NCI-H2171 treated with DMSO at 0.1 percent for 48 hours (cell line): ENCODE measurements at regions not wholly inside any gene's neighbourhood (a gene's known extent, or its start where the extent isn't known, plus 50 kb on each side); places are given as distances from the start of the nearest gene placed in this dataset.

Source experiments
- DNase-seq: peaks from one replicate; lab custom pipeline; 2025; lab: John Stamatoyannopoulos, UW

- no peak for DNase-seq
Measured at GRCh38 chr2:156647377-156648010, 211.3 kb downstream of the GPD2 start.

- DNase-seq: no peak
Measured at GRCh38 chr2:156648522-156648921, 212.3 kb downstream of the GPD2 start.

GRCh38 chr2:156649596-156649995 is 213.4 kb downstream of the GPD2 start:
- DNase-seq: no peak

- peak; percentile 82 for DNase-seq
Measured at GRCh38 chr2:156652691-156653090, 216.5 kb downstream of the GPD2 start.

GRCh38 chr2:156653675-156654074 is 217.5 kb downstream of the GPD2 start:
- no peak for DNase-seq

DNA sequence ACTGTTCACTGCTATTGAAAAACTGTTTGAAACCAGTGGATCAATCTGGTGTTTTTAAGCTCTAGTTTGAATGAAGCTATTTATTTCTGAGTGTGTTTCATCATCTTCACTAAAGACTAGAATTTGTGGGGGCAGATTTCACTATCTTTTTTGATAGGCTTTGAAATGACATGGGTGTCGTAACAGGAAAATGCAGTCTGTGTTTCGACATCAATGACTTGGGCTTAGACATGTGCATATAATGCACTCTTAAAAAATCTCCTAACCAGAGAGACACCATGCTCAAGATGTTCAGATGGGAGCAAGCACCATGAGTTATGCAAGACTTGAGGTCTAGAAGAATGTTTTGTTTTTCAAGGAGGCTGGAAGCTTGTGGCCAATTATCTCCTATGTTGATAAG is 221.6 kb downstream of the GPD2 start:
- no peak for DNase-seq

DNA sequence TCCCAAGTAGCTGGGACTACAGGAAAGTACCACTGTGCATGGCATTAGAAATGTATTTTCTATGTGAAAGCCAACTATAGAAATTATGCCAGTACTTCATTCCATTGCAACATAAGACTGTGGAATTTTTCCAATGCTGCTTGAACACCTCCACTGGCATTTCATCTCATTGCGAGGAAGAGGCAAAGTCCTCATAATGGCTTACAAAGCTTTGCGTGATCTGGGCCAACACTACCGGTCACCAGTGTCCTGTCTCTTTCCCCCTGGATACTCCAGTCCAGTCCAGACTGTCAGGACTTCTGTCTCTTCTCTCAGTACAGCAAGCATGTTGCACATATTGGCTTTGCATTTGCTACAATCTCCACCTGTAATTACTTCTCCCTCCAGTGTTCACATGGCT is 223.5 kb downstream of the GPD2 start:
- no peak for DNase-seq

DNA sequence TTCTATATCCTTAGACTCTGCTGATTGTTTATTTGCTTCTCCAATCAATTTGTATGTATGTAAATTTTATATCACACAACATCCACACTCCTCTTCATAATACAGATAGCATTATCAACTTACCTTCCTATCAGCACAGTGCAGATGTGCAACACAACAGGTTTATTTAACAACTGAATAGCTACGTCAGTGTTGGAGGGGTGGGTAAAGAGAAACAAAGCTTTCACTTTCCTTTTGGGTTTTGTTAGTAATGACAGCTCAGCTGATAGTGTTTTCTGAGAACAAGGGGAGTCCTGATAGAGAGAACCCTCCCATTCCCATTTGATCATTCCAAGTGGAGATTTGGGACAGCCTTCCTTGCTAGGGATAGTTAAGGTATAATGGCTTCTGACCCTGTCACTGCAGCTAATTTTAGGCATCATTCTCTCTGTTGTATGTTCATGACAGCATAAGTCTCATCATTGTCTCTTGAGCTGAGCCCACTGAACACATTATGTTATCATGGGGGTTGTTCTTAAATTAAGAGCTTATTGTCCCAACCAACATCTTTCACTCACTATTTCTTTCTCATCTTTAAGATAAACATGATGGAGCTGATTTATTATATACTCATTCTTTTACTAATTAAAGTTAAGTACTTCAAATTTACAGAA is 227.7 kb downstream of the GPD2 start:
- no peak for DNase-seq

- DNase-seq: no peak
Measured at GRCh38 chr2:156666130-156666785, 230.1 kb downstream of the GPD2 start.

DNA sequence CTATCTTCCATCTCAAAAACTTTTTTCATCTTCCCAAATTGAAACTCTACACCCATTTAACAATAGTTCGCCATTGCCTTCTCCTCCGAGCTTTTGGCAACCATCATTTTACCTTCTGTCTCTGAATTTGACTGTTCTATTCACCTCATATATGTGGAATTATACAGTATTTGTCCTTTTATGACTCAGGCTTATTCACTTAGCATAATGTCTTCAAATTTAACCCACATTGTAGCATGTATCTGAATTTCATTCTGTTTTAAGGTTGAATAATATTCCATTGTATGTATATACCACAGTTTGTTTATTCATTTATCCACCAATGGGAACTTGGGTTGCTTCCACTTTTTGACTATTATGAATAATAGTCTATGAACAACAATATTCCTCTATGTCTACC is 233.9 kb downstream of the GPD2 start:
- peak; percentile 33 for DNase-seq

GRCh38 chr2:156671706-156672361 is 235.7 kb downstream of the GPD2 start:
- DNase-seq: no peak

DNA sequence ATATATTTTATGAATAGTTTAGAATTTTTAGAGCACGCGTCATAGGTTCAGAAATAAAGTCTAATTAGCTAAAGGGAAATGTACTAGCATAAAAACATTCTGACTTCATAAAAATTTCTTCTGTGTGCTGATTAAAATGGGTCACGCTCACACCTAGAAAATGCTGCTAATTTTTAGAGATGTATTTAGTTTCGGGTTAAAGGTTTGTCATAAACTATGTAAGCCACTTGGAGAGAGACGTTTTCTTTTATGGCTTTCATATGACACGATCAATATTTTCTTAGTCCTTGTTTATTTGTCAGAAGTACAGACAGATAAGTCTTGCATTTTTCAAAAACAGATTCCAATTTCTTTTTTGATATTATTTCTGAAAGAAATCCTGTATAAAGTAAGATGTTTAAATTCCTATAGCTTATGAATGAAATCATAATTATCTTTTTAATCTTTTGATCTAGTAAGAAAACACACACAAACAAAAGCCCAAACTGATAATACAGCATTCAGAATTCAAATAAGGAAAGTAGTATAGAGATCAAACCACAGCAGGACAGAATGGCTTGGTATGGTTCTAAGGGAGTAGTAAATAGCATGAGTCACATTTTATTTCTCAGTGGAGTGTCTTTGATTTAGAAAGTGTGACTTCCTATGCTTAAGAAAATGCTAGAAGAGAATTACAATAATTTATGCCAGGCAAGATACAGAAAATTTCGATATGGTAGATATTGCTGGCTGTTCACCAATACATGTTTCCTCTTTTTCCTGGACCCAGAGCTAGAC is 236.6 kb downstream of the GPD2 start:
- no peak for DNase-seq

GRCh38 chr2:156673333-156673615 is 237.1 kb downstream of the GPD2 start:
- no peak for DNase-seq

DNA sequence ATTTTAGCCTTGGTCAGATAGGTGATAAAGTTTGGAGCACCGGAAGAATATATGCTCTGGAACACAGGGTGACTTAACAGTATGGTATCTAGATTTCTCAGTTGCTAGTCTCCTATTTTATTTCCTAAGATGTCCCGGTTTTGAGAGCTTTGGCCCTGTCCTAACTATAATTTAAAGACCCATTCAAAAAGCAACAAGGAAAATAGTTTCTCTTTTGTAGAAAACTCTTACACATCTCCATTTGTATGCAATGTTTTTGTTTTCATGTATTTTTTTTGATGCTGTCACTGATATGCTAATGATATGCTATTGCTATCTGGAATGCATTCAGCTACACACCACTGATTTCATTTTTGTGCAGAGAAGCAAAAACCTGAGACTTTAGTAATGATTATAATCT is 237.8 kb downstream of the GPD2 start:
- no peak for DNase-seq

DNA sequence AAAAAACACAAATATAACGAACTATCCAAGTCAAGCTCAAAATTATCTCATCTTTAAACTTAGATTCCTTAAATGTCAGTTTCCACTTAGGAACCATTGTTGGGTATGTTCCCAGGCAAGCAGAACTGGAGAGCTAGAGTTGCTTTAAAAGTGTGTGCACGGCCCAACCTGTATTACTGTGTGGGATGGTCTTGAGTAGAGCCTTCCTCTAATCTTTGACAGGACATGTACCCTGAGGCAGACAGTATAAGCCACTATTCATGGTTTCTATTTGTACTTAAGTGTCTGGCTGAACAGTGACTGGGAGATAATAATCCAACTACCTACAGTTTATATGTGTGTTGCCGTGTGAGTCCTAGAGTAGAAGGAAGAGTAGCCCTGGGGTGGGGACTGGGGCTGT is 239.7 kb downstream of the GPD2 start:
- DNase-seq: no peak

DNA sequence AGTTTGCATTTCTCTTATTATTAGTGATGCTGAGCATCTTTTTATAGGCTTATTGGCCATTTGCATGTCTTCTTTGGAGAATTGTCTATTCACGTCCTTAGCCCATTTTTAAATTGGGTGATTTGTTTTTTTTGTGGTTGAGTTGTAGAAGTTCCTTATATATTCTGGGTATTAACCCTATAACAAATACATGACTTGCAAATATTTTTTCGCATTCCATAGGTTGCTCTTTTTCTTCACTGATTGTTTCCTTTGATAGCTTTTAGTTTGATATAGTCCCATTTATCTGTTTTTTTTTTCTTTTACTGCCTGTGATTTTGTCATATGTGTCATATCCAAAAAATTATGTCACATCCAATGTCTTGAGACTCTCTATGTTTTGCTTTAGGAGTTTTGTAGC is 243.6 kb downstream of the GPD2 start:
- no peak for DNase-seq

DNA sequence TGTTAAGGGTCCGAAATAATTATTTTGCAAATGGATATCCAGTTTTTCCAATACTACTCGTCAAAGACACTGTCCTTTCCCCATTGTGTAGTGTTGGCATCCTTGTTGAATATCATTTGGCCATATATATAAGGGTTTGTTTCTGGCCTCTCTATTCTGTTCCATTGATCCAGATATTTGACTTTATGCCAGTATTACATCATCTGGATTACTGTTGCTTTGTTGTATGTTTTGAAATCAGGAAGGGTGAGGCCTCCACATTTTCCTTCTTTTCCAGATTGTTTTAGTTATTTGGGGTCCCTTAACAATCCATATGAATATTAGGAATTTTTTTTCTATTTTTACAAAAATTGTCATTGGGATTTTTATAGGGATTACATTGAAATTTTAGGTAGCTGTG is 244.1 kb downstream of the GPD2 start:
- DNase-seq: no peak

GRCh38 chr2:156687126-156687525 is 250.9 kb downstream of the GPD2 start:
- DNase-seq: no peak

GRCh38 chr2:156687715-156688114 is 251.5 kb downstream of the GPD2 start:
- DNase-seq: no peak

GRCh38 chr2:156689939-156690338 is 253.8 kb downstream of the GPD2 start:
- no peak for DNase-seq

GRCh38 chr2:156691014-156691413 is 254.8 kb downstream of the GPD2 start:
- no peak for DNase-seq

DNA sequence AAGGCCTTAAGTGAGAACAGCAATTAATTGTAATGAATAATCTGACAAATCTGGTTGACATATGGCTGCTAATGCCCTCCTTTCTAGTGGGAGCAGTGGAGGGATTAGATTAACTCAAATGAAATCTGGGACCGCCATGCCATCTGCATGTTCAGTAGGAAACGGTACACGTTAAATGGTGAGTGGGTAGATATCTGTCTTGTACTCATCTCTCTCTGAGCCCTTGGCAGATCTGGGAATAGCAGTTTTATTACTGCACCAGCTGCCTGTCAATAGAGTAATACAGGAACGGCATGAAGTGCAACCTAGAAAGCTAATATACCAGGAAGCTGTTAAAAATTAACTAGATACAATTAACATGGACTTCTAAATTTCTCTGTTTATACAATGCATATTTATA is 258.8 kb downstream of the GPD2 start:
- DNase-seq: peak; percentile 85

- no peak for DNase-seq
Measured at GRCh38 chr2:156695595-156695994, 259.4 kb downstream of the GPD2 start.
